Hematopoietic multipotent progenitor cell treated with erythropoietin and hydrocortisone succinate and interleukin-3 and kit ligand, for 17 days (in vitro differentiated cells): ENCODE measurements at regions not wholly inside any gene's neighbourhood (a gene's known extent, or its start where the extent isn't known, plus 50 kb on each side); places are given as distances from the start of the nearest gene placed in this dataset.

Experiments used
- DNase-seq: peaks from one replicate; pipeline ENCODE4 v3.0.0-alpha.2; 2015; ENCODE audit warnings: low spot score

GRCh38 chr20:24059174-24059573 is 70.6 kb upstream of the GGTLC1 start:
- no peak for DNase-seq

- DNase-seq: no peak
Observed at GRCh38 chr20:24056491-24056890, 67.9 kb upstream of the GGTLC1 start.

GRCh38 chr20:24052599-24053275 is 64.2 kb upstream of the GGTLC1 start:
- DNase-seq: no peak

GRCh38 chr20:24051160-24051559 is 62.6 kb upstream of the GGTLC1 start:
- DNase-seq: no peak

- DNase-seq: no peak
Observed at GRCh38 chr20:24050119-24050518, 61.5 kb upstream of the GGTLC1 start.

GRCh38 chr20:24049081-24049480 is 60.5 kb upstream of the GGTLC1 start:
- DNase-seq: no peak

- DNase-seq: no peak
Observed at GRCh38 chr20:24048024-24048611, 59.5 kb upstream of the GGTLC1 start.

GRCh38 chr20:24046888-24047287 is 58.3 kb upstream of the GGTLC1 start:
- DNase-seq: no peak

GRCh38 chr20:24045621-24046318 is 57.2 kb upstream of the GGTLC1 start:
- DNase-seq: no peak

- DNase-seq: no peak
Observed at GRCh38 chr20:24043294-24043693, 54.7 kb upstream of the GGTLC1 start.

- no peak for DNase-seq
Observed at GRCh38 chr20:24042646-24043045, 54.1 kb upstream of the GGTLC1 start.

- DNase-seq: no peak
Observed at GRCh38 chr20:24040896-24041459, 52.4 kb upstream of the GGTLC1 start.

- DNase-seq: no peak
Observed at GRCh38 chr20:24039196-24039595, 50.6 kb upstream of the GGTLC1 start.
